Thyroid gland (tissue), 4 donors: ENCODE measurements at regions not wholly inside any gene's neighbourhood (a gene's known extent, or its start where the extent isn't known, plus 50 kb on each side); places are given as distances from the start of the nearest gene placed in this dataset.
"Not testable (repeated sequence)": the region's sequence is repeated elsewhere in the genome, so short reads cannot be mapped to it uniquely, and the experiment has no call there.

Experiments
- DNase-seq, 2 donors: peaks; one replicate each; pipeline ENCODE4 v3.0.0-alpha.2; 2019
- H3K27ac ChIP-seq, 3 donors: fragments of 200-600 bp; sonication (generic); 1 replicate in 2 of 3; 2 replicates in 1 of 3; pipeline ENCODE4 v1.5.1; 2016 to 2019; ENCODE audit warnings: mild to moderate bottlenecking in 1 of 3, moderate library complexity in 1 of 3
- H3K27me3 ChIP-seq: fragments of 200-600 bp; sonication (generic); one replicate; pipeline ENCODE4 v1.5.1; 2019
- H3K36me3 ChIP-seq, 2 donors: fragments of 200-600 bp; sonication (generic); one replicate each; pipeline ENCODE4 v1.5.1; 2016 to 2019
- H3K4me1 ChIP-seq, 2 donors: fragments of 200-600 bp; sonication (generic); one replicate each; pipeline ENCODE4 v1.5.1; 2017 to 2019
- H3K4me3 ChIP-seq, 3 donors: fragments of 200-600 bp; sonication (generic); replicated peaks in 1 of 3; 1 replicate in 2 of 3; 2 replicates in 1 of 3; pipeline ENCODE4 v1.5.1; 2016; ENCODE audit warnings: mild to moderate bottlenecking in 1 of 3
- H3K9me3 ChIP-seq: fragments of 200-600 bp; sonication (generic); one replicate; pipeline ENCODE4 v1.5.1; 2017
- POLR2A ChIP-seq, 2 donors: fragments of 450-650 bp; IDR thresholded peaks; one replicate each; pipeline ENCODE4 v1.6.1; 2017; ENCODE audit warnings: antibody characterized with exemption in 2 of 2, mild to moderate bottlenecking in 2 of 2, moderate library complexity in 1 of 2
- WGBS, 2 donors: methylation state at CpG; one replicate each; pipeline ENCODE4 v1.1.5; 2017; 5-methylcytosine and 5-hydroxymethylcytosine counted together
- intact Hi-C: fragments of 100-400 bp; cut with DNase I; formaldehyde crosslinking; loops from one replicate; pipeline ENCODE4 v1.15.1; 2023
- TF ChIP-seq, protein P1 (sequence below), 6 experiments: fragments of 200-600 bp in 3 of 6; fragments of 450-650 bp in 3 of 6; sonication (generic) in 3 of 6; IDR thresholded peaks; one replicate each; pipeline ENCODE4 v1.5.1; 2016 to 2019; ENCODE audit warnings: antibody characterized with exemption in 6 of 6, mild to moderate bottlenecking in 2 of 6, inconsistent platforms in 1 of 6, moderate library complexity in 1 of 6

- no peak for TF ChIP-seq POLR2A (IDR thresholded peaks at IDR 0.05)
- TF ChIP-seq, protein P1, sequence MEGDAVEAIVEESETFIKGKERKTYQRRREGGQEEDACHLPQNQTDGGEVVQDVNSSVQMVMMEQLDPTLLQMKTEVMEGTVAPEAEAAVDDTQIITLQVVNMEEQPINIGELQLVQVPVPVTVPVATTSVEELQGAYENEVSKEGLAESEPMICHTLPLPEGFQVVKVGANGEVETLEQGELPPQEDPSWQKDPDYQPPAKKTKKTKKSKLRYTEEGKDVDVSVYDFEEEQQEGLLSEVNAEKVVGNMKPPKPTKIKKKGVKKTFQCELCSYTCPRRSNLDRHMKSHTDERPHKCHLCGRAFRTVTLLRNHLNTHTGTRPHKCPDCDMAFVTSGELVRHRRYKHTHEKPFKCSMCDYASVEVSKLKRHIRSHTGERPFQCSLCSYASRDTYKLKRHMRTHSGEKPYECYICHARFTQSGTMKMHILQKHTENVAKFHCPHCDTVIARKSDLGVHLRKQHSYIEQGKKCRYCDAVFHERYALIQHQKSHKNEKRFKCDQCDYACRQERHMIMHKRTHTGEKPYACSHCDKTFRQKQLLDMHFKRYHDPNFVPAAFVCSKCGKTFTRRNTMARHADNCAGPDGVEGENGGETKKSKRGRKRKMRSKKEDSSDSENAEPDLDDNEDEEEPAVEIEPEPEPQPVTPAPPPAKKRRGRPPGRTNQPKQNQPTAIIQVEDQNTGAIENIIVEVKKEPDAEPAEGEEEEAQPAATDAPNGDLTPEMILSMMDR (IDR thresholded peaks at IDR 0.05): no peak
- no peaks in the 10 kb centered on the region for H3K27me3 ChIP-seq
- no peaks in the 10 kb centered on the region for H3K4me1 ChIP-seq
- intact Hi-C loops: no loop called here
- H3K4me3 ChIP-seq: no peak overlapping the region
- no peaks in the 10 kb centered on the region for H3K36me3 ChIP-seq
- H3K9me3 ChIP-seq: no peaks in the 10 kb centered on the region
- DNase-seq: no peak
- WGBS, 2 donors: 71 to 73% methylated on average over 3 of the region's 3 CpGs
- no peak overlapping the region for H3K27ac ChIP-seq
Measured at GRCh38 chr18:67778016-67778415, 261.5 kb upstream of the DSEL start.

GRCh38 chr18:67776929-67777328 is 260.4 kb upstream of the DSEL start:
- intact Hi-C loops: no loop called here
- H3K27me3 ChIP-seq: no peaks in the 10 kb centered on the region
- H3K36me3 ChIP-seq: no peaks in the 10 kb centered on the region
- H3K27ac ChIP-seq: no peak overlapping the region
- no peaks in the 10 kb centered on the region for H3K9me3 ChIP-seq
- DNase-seq: no peak
- no peaks in the 10 kb centered on the region for H3K4me1 ChIP-seq
- no peak overlapping the region for H3K4me3 ChIP-seq
- WGBS, 2 donors: 72 to 79% methylated on average over 3 of the region's 3 CpGs
- TF ChIP-seq, protein P1 (IDR thresholded peaks at IDR 0.05): no peak
- TF ChIP-seq POLR2A (IDR thresholded peaks at IDR 0.05): no peak

DNA sequence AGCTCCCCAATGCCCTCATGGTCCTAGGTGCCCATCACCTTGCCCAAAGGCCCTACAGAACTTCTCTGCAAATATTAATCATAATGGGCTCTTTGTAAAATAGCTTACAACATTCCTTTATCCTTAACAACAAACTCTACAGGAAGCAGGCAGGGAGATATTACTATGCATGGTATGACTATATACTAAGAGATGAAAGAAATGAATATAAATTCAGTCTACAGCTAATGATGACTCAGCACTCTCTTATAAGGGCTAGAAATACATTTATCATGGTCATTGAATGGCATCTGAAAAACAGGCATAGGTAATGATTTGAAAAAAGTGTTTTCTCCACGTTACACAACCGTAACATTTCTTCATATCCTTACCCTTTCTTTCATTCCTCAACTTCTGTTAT is 254.8 kb upstream of the DSEL start:
- H3K9me3 ChIP-seq: no peaks in the 10 kb centered on the region
- DNase-seq: no peak
- H3K4me1 ChIP-seq: no peaks in the 10 kb centered on the region
- H3K27ac ChIP-seq: no peak overlapping the region
- no peaks in the 10 kb centered on the region for H3K27me3 ChIP-seq
- no peaks in the 10 kb centered on the region for H3K36me3 ChIP-seq
- WGBS, 2 donors: 81 to 89% methylated on average over 2 of the region's 2 CpGs
- intact Hi-C loops: no loop called here
- TF ChIP-seq, protein P1 (IDR thresholded peaks at IDR 0.05): no peak
- no peak for TF ChIP-seq POLR2A (IDR thresholded peaks at IDR 0.05)
- no peak overlapping the region for H3K4me3 ChIP-seq

DNA sequence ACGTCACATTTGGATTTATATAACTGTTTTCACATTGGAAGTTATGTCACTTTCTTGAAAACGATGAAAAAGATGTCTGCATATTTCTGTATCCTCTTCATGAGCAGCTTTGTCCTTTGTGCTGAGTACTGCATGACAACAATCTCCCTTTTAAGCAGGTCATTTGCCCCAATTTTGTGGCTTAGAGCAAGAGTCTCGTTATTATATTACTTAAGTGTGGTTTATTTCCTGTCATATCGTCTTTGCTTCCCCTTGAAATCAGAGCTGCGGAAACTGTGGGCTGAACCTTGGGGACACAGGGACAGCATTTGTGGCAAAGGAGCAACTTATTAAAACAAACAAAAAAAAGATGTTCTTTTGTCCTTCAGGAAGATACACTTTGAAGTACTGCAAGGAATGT is 254.0 kb upstream of the DSEL start:
- Histone ChIP-seq H3K27ac (no peak overlapping the region), H3K4me3 (no peak overlapping the region), H3K36me3 (no peaks in the 10 kb centered on the region), H3K9me3 (no peaks in the 10 kb centered on the region), H3K4me1 (no peaks in the 10 kb centered on the region), H3K27me3 (no peaks in the 10 kb centered on the region)
- intact Hi-C loops: no loop called here
- DNase-seq: no peak
- 62 to 64% methylated on average over 5 of the region's 5 CpGs for WGBS, 2 donors
- TF ChIP-seq POLR2A (IDR thresholded peaks at IDR 0.05): no peak
- TF ChIP-seq, protein P1 (IDR thresholded peaks at IDR 0.05): no peak

DNA sequence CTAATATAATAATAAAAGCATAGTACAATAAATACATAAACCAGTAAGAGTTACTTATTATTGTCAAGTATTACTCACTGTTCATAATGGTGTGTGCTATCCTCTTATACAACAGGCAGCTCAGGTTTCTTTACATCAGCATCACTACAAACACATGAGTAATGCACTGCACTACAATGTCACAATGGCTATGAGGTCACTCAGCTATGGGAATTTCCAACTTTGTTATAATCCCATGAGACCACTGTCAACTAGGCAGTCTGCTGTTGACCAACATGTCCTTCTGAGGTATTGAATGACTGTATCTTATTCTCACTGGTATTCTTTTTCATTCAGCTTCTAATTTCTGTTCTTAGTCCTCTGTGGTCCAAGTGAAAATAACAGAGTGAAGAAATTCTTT is 250.4 kb upstream of the DSEL start:
- Histone ChIP-seq H3K36me3 (no peaks in the 10 kb centered on the region), H3K4me3 (no peak overlapping the region), H3K4me1 (no peaks in the 10 kb centered on the region), H3K27ac (no peak overlapping the region), H3K9me3 (no peaks in the 10 kb centered on the region), H3K27me3 (no peaks in the 10 kb centered on the region)
- no peak for TF ChIP-seq POLR2A (IDR thresholded peaks at IDR 0.05)
- TF ChIP-seq, protein P1 (IDR thresholded peaks at IDR 0.05): no peak
- no peak for DNase-seq
- intact Hi-C loops: no loop called here

DNA sequence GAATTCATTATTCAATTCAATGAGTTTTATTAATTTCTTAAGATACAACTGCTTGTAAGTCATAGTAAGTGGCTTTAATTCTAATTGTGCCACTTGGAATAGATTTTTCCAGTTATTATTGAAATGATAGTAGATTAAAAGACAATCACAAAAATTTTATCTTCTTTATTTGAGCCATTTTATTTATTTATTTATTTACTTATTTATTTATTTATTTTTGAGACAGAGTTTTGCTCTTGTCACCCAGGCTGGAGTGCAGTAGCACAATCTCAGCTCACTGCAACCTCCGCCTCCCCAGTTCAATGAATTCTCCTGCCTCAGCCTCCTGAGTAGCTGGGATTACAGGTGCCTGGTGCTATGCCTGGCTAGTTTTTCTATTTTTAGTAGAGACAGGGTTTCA is 235.7 kb upstream of the DSEL start:
- H3K27ac ChIP-seq, H3K4me1 ChIP-seq, H3K36me3 ChIP-seq, H3K4me3 ChIP-seq, H3K9me3 ChIP-seq, intact Hi-C loops, H3K27me3 ChIP-seq, DNase-seq: not testable (repeated sequence)
- WGBS, 2 donors: 96 to 97% methylated on average over 1 of the region's 1 CpG
